ENCODE measurements at regions not wholly inside any gene's neighbourhood (a gene's known extent, or its start where the extent isn't known, plus 50 kb on each side); places are given as distances from the start of the nearest gene placed in this dataset.

GRCh38 chr6:144637541-144637940 is 352.4 kb downstream of the UTRN start:
- Histone ChIP-seq H2AFZ (ENCODE audit: low read length) (no peak overlapping the region), H3K4ac (replicated peaks; ENCODE audit: insufficient read length, low read depth, low read length) (no peak overlapping the region), H3K56ac (replicated peaks; ENCODE audit: insufficient read length, low read depth, low read length) (no peak overlapping the region), H3K79me1 (ENCODE audit: low read depth, low read length) (no peaks in the 10 kb centered on the region), H2BK15ac (ENCODE audit: low read length) (no peak overlapping the region), H3K9me3 (ENCODE audit: insufficient read depth in 2 of 2, low read depth in 1 of 2, low read length in 1 of 2) (no peaks in the 10 kb centered on the region), H2BK5ac (ENCODE audit: low read depth, low read length) (no peak overlapping the region), H3K36me3 (ENCODE audit: control insufficient read depth in 2 of 4, insufficient read depth in 4 of 4, low read length in 3 of 4) (no peaks in the 10 kb centered on the region), H3K27me3 (replicated peaks in 1 of 4; ENCODE audit: control insufficient read depth in 3 of 4, extremely low read depth in 1 of 4, insufficient read depth in 3 of 4, low read length in 3 of 4) (no peaks in the 10 kb centered on the region), H3K79me2 (ENCODE audit: control insufficient read depth in 1 of 2, insufficient read depth in 2 of 2, low read length in 2 of 2) (peaks cover 0 to 10% of the 10 kb centered on the region in 2 experiments; a peak in 2 of 4 replicates), H2AK5ac (ENCODE audit: low read depth, low read length) (no peak overlapping the region), H2BK20ac (ENCODE audit: low read length) (no peak overlapping the region), H3K14ac (ENCODE audit: insufficient read length) (no peak overlapping the region), H4K8ac (ENCODE audit: extremely low read depth, insufficient read depth, low read length) (no peak overlapping the region), H4K91ac (replicated peaks; ENCODE audit: insufficient read length, low read length) (no peak overlapping the region), H3K4me3 (ENCODE audit: extremely low read depth in 1 of 4, insufficient read depth in 2 of 4, low read depth in 3 of 4, low read length in 4 of 4) (no peak overlapping the region), H3K23me2 (ENCODE audit: low read depth, low read length) (no peaks in the 10 kb centered on the region), H3K27ac (ENCODE audit: low read depth, low read length) (no peak overlapping the region), H3K9ac (replicated peaks in 1 of 4; ENCODE audit: extremely low read depth in 1 of 4, low read depth in 3 of 4, low read length in 3 of 4) (no peak overlapping the region), H4K20me1 (replicated peaks in 1 of 2; ENCODE audit: control insufficient read depth in 1 of 2, insufficient read depth in 2 of 2, low read length in 2 of 2) (no peaks in the 10 kb centered on the region), H3K23ac (ENCODE audit: insufficient read length) (no peak overlapping the region), H2BK12ac (ENCODE audit: low read depth, low read length) (no peak overlapping the region), H2BK120ac (replicated peaks; ENCODE audit: low read depth, low read length) (no peak overlapping the region), H3K18ac (ENCODE audit: extremely low read depth, low read length) (no peak overlapping the region), H4K5ac (ENCODE audit: insufficient read length, low read depth, low read length) (no peak overlapping the region), H3K4me2 (ENCODE audit: insufficient read depth in 1 of 2, low read depth in 2 of 2, low read length in 2 of 2) (no peak overlapping the region), H3K4me1 (replicated peaks in 1 of 4; ENCODE audit: control insufficient read depth in 3 of 4, insufficient read depth in 4 of 4, low read length in 3 of 4) (peaks cover 0 to 4% (median 1%) of the 10 kb centered on the region in 4 experiments; a peak in 3 of 7 replicates)
- DNase-seq (ENCODE audit: low read depth in 1 of 2, low spot score in 2 of 2), result no peak
- ChIA-PET CTCF (ENCODE audit: partially characterized antibody) (interaction anchor here (1.4 kb wide), 1 partner anchor 52 kb away, joined by 3 read pairs; no protein-coding TSS in a partner anchor), POLR2A (ENCODE audit: partially characterized antibody) (interaction anchor here (0.6 kb wide), 1 partner anchor 300 kb away, joined by 3 read pairs; no protein-coding TSS in a partner anchor)
- 90% methylated on average over 4 of the region's 4 CpGs; no CpG with 5 or more reads in 1 of the 2 experiments for WGBS, 2 experiments (ENCODE audit: extremely low coverage in 1 of 2, insufficient coverage in 1 of 2, insufficient read length in 1 of 2, insufficient replicate concordance in 2 of 2, low coverage in 1 of 2, low lambda C conversion rate in 2 of 2, missing lambda C conversion rate in 1 of 2)
- FAIRE-seq, result no peak
- TF ChIP-seq ASH2L (IDR thresholded peaks at IDR 0.05; ENCODE audit: low read length) (no peak), HDAC6 (IDR thresholded peaks at IDR 0.05; ENCODE audit: low read depth, low read length) (no peak), TAF7 (optimal IDR thresholded peaks at IDR 0.05; ENCODE audit: borderline replicate concordance, low read depth, low read length) (no peak), TAF1 (IDR thresholded peaks at IDR 0.05; ENCODE audit: low read depth, low read length) (no peak), RBBP5 (IDR thresholded peaks at IDR 0.05; ENCODE audit: borderline replicate concordance, low read depth, low read length) (no peak)

All from H1 (cell line).